SK-N-SH treated with all-trans-retinoic acid at 6 μM for 48 hours (cell line): ENCODE measurements at regions not wholly inside any gene's neighbourhood (a gene's known extent, or its start where the extent isn't known, plus 50 kb on each side); places are given as distances from the start of the nearest gene placed in this dataset.

Source experiments
- ATAC-seq: fragments of 200-7000 bp; cut with Tn5 transposase; 3 replicates; pipeline ENCODE4 v1.9.1; 2020; ENCODE audit warnings: mild to moderate bottlenecking, moderate library complexity
- ARNTL ChIP-seq: fragments of 450-650 bp; formaldehyde crosslinking; IDR thresholded peaks from 2 replicates; pipeline ENCODE4 v1.5.0; 2020; ENCODE audit warnings: low read depth, mild to moderate bottlenecking, moderate library complexity, borderline replicate concordance
- BACH2 ChIP-seq: fragments of 250-450 bp; sonication (Bioruptor Pico); IDR thresholded peaks from 2 replicates; pipeline ENCODE4 v1.9.0; 2021; ENCODE audit warnings: mild to moderate bottlenecking, borderline replicate concordance
- CSDC2 ChIP-seq: fragments of 250-450 bp; sonication (Bioruptor Pico); IDR thresholded peaks from 2 replicates; pipeline ENCODE4 v1.5.0; 2020; ENCODE audit warnings: mild to moderate bottlenecking, moderate library complexity
- ESRRG ChIP-seq: fragments of 250-450 bp; sonication (Bioruptor Pico); IDR thresholded peaks from 2 replicates; pipeline ENCODE4 v1.6.1; 2021; ENCODE audit warnings: mild to moderate bottlenecking
- GLIS3 ChIP-seq: fragments of 250-450 bp; sonication (Bioruptor Pico); IDR thresholded peaks from 2 replicates; pipeline ENCODE4 v1.5.0; 2020; ENCODE audit warnings: mild to moderate bottlenecking, moderate library complexity
- ISL1 ChIP-seq: fragments of 250-450 bp; sonication (Bioruptor Pico); IDR thresholded peaks from 2 replicates; pipeline ENCODE4 v2.1.2; 2022; ENCODE audit warnings: mild to moderate bottlenecking, moderate library complexity
- OSR1 ChIP-seq: fragments of 250-450 bp; sonication (Bioruptor Pico); IDR thresholded peaks from 2 replicates; pipeline ENCODE4 v1.8.0; 2022; ENCODE audit warnings: moderate library complexity, mild to moderate bottlenecking, inconsistent platforms
- PPARA ChIP-seq: fragments of 250-450 bp; sonication (Bioruptor Pico); IDR thresholded peaks from 2 replicates; pipeline ENCODE4 v1.5.0; 2020; ENCODE audit warnings: mild to moderate bottlenecking, borderline replicate concordance
- RARB ChIP-seq: fragments of 250-450 bp; sonication (Bioruptor Pico); IDR thresholded peaks from 2 replicates; pipeline ENCODE4 v1.8.0; 2021; ENCODE audit warnings: mild to moderate bottlenecking, moderate library complexity
- SNAI2 ChIP-seq: fragments of 250-450 bp; sonication (Bioruptor Pico); IDR thresholded peaks from 2 replicates; pipeline ENCODE4 v1.5.0; 2020; ENCODE audit warnings: mild to moderate bottlenecking, moderate library complexity
- TCF4 ChIP-seq: fragments of 250-450 bp; sonication (Bioruptor Pico); IDR thresholded peaks from 2 replicates; pipeline ENCODE4 v1.8.0; 2021; ENCODE audit warnings: mild to moderate bottlenecking, moderate library complexity, borderline replicate concordance
- TOX ChIP-seq: fragments of 250-450 bp; sonication (Bioruptor Pico); IDR thresholded peaks from 2 replicates; pipeline ENCODE4 v1.8.0; 2021; ENCODE audit warnings: mild to moderate bottlenecking, moderate library complexity, borderline replicate concordance
- ZFP3 ChIP-seq: fragments of 250-450 bp; sonication (Bioruptor Pico); IDR thresholded peaks from 2 replicates; pipeline ENCODE4 v1.5.0; 2020; ENCODE audit warnings: mild to moderate bottlenecking, moderate library complexity
- ZFP30 ChIP-seq: fragments of 450-650 bp; formaldehyde crosslinking; IDR thresholded peaks from 2 replicates; pipeline ENCODE4 v1.5.0; 2022; ENCODE audit warnings: mild to moderate bottlenecking, moderate library complexity
- ZNF565 ChIP-seq: fragments of 450-650 bp; formaldehyde crosslinking; conservative IDR thresholded peaks from 2 replicates; pipeline ENCODE4 v1.5.0; 2020; ENCODE audit warnings: low read depth, mild to moderate bottlenecking, moderate library complexity
- ZNF70 ChIP-seq: fragments of 450-650 bp; formaldehyde crosslinking; IDR thresholded peaks from 2 replicates; pipeline ENCODE4 v1.5.0; 2020; ENCODE audit warnings: mild to moderate bottlenecking, moderate library complexity
- ZNF8 ChIP-seq: fragments of 450-650 bp; formaldehyde crosslinking; IDR thresholded peaks from 2 replicates; pipeline ENCODE4 v1.5.0; 2020; ENCODE audit warnings: mild to moderate bottlenecking, moderate library complexity
- TF ChIP-seq, protein P1 (sequence below): fragments of 250-450 bp; sonication (Bioruptor Pico); IDR thresholded peaks from 2 replicates; pipeline ENCODE4 v1.8.0; 2021; ENCODE audit warnings: low read depth, mild to moderate bottlenecking, moderate library complexity, borderline replicate concordance
- TF ChIP-seq, protein P2 (sequence below): fragments of 250-450 bp; sonication (Bioruptor Pico); IDR thresholded peaks from 2 replicates; pipeline ENCODE4 v1.8.0; 2020; ENCODE audit warnings: mild to moderate bottlenecking, moderate library complexity, borderline replicate concordance
- TF ChIP-seq, protein P3 (sequence below): fragments of 250-450 bp; sonication (Bioruptor Pico); IDR thresholded peaks from 2 replicates; pipeline ENCODE4 v1.5.1; 2021; ENCODE audit warnings: mild to moderate bottlenecking, moderate library complexity
- TF ChIP-seq, protein P4 (sequence below): fragments of 250-450 bp; sonication (Bioruptor Pico); IDR thresholded peaks from 2 replicates; pipeline ENCODE4 v1.5.1; 2020; ENCODE audit warnings: low read depth, mild to moderate bottlenecking, moderate library complexity

DNA sequence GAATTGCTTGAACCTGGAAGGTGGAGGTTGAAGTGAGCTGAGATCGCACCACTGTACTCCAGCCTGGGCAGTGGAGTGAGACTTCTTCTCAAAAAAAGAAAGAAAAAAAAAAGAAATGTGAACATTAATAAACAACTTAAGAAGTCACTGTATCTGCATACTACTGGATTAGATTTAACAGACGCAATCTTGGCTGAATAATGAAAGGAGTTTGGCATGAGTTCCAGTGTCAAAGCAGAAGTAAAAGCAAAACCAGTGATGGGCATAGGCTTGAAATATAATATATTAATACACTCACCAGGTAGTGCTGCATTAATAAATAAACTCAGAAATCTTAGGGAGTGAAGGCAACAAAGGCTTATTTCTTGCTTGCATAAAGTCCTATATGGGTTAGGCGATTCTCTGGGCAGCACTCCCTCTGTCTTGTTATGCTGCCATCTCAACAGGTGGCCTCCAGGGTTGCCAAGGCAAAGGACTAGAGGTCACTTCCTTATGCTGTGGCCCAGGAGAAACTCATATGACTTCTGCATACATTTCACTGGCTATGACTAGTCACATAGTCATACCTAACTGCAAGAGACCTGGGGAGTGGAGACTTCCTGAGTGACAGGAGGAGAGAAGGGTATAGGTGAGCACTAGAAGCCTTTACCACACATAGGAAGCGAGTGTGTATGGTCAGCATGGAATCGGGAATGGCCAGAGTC, 296.2 kb upstream of the SPRED2 start:
- TF ChIP-seq, protein P1, sequence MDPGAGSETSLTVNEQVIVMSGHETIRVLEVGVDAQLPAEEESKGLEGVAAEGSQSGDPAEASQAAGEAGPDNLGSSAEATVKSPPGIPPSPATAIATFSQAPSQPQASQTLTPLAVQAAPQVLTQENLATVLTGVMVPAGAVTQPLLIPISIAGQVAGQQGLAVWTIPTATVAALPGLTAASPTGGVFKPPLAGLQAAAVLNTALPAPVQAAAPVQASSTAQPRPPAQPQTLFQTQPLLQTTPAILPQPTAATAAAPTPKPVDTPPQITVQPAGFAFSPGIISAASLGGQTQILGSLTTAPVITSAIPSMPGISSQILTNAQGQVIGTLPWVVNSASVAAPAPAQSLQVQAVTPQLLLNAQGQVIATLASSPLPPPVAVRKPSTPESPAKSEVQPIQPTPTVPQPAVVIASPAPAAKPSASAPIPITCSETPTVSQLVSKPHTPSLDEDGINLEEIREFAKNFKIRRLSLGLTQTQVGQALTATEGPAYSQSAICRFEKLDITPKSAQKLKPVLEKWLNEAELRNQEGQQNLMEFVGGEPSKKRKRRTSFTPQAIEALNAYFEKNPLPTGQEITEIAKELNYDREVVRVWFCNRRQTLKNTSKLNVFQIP (CRISPR knock-in tag) = no peak
- TF ChIP-seq ARNTL = no peak
- TF ChIP-seq OSR1 = no peak
- no peak for TF ChIP-seq ZNF565 (CRISPR knock-in tag)
- TF ChIP-seq GLIS3 = no peak
- TF ChIP-seq ISL1 (CRISPR knock-in tag) = no peak
- TF ChIP-seq ZFP3 (CRISPR knock-in tag) = no peak
- TF ChIP-seq ZNF70 (CRISPR knock-in tag) = no peak
- TF ChIP-seq BACH2 = no peak
- TF ChIP-seq ZFP30 = no peak
- no peak for TF ChIP-seq RARB
- TF ChIP-seq, protein P2, sequence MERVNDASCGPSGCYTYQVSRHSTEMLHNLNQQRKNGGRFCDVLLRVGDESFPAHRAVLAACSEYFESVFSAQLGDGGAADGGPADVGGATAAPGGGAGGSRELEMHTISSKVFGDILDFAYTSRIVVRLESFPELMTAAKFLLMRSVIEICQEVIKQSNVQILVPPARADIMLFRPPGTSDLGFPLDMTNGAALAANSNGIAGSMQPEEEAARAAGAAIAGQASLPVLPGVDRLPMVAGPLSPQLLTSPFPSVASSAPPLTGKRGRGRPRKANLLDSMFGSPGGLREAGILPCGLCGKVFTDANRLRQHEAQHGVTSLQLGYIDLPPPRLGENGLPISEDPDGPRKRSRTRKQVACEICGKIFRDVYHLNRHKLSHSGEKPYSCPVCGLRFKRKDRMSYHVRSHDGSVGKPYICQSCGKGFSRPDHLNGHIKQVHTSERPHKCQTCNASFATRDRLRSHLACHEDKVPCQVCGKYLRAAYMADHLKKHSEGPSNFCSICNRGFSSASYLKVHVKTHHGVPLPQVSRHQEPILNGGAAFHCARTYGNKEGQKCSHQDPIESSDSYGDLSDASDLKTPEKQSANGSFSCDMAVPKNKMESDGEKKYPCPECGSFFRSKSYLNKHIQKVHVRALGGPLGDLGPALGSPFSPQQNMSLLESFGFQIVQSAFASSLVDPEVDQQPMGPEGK (CRISPR knock-in tag) = no peak
- no peak for TF ChIP-seq ZNF8 (CRISPR knock-in tag)
- no peak for TF ChIP-seq TOX (CRISPR knock-in tag)
- TF ChIP-seq, all 23 proteins: peak for 0
- ATAC-seq = no peak

DNA sequence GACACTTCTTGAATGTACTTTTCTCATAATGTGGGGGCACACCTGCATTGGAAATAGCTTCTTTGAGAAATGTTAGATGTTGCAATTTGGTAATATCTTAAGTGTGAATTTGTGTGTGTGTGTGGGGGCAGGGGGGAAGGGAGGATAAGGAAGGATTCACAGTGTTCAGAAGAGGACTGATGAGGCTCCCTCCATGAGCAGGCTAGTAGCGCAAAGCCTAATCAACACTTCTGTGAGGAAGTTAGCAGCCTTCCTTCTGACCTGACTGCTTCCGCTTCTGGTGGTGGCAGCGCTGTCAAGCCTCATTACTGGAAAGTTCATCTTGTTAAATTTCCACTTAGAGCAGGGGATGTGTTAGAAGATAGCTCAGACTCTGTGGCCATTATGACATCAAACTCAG, 295.4 kb upstream of the SPRED2 start:
- no peak for ATAC-seq
- TF ChIP-seq ZFP3 (CRISPR knock-in tag) = no peak
- TF ChIP-seq, all 23 proteins: peak for 0

DNA sequence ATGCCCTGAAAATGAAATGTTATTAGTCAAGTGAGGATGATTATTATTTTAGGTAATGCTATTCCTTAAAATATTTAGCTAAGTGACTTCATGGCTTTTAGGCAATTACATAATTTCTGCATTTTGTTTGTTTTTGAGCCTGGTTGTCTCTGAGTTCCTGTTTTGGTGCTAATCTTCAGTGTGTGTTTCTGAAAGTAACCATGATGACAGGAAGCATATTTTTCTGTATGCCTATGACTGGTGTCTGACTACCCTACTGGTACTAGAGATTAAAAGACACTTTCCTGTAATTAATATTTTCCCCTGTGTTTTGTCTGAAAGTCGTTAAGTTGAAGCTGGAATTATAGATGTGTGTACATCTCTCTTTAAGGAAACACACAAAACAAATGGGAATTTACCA, 295.0 kb upstream of the SPRED2 start:
- TF ChIP-seq ARNTL = no peak
- no peak for ATAC-seq

DNA sequence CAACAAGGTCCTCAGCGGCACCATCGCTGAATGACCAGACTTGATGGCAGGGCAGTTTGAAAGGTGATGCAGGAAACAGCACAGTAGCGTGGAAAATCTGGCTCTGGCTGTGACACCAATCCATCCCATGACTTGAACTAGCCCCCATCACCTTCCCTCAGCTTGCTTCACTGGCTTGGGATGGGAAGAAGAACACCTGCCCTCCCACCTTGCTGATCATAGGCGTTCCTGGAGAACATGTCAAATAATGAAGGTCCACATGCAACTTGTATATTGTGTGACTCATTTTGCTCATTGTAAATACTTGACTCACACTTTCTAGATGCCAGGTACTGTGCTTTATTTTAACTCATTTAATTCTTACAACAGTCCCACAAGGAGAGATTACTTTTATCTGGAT, 292.4 kb upstream of the SPRED2 start:
- TF ChIP-seq ZNF8 (CRISPR knock-in tag) = no peak
- TF ChIP-seq, protein P1 (CRISPR knock-in tag) = no peak
- no peak for TF ChIP-seq CSDC2 (CRISPR knock-in tag)
- TF ChIP-seq, protein P3, sequence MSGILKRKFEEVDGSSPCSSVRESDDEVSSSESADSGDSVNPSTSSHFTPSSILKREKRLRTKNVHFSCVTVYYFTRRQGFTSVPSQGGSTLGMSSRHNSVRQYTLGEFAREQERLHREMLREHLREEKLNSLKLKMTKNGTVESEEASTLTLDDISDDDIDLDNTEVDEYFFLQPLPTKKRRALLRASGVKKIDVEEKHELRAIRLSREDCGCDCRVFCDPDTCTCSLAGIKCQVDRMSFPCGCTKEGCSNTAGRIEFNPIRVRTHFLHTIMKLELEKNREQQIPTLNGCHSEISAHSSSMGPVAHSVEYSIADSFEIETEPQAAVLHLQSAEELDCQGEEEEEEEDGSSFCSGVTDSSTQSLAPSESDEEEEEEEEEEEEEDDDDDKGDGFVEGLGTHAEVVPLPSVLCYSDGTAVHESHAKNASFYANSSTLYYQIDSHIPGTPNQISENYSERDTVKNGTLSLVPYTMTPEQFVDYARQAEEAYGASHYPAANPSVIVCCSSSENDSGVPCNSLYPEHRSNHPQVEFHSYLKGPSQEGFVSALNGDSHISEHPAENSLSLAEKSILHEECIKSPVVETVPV = no peak
- TF ChIP-seq, protein P4, sequence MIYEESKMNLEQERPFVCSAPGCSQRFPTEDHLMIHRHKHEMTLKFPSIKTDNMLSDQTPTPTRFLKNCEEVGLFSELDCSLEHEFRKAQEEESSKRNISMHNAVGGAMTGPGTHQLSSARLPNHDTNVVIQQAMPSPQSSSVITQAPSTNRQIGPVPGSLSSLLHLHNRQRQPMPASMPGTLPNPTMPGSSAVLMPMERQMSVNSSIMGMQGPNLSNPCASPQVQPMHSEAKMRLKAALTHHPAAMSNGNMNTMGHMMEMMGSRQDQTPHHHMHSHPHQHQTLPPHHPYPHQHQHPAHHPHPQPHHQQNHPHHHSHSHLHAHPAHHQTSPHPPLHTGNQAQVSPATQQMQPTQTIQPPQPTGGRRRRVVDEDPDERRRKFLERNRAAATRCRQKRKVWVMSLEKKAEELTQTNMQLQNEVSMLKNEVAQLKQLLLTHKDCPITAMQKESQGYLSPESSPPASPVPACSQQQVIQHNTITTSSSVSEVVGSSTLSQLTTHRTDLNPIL = no peak
- no peak for TF ChIP-seq ISL1 (CRISPR knock-in tag)
- TF ChIP-seq ESRRG = no peak
- TF ChIP-seq GLIS3 = no peak
- no peak for TF ChIP-seq OSR1
- no peak for TF ChIP-seq ZNF565 (CRISPR knock-in tag)
- no peak for TF ChIP-seq SNAI2 (CRISPR knock-in tag)
- TF ChIP-seq ARNTL = no peak
- no peak for TF ChIP-seq ZFP3 (CRISPR knock-in tag)
- TF ChIP-seq PPARA (CRISPR knock-in tag) = no peak
- TF ChIP-seq TOX (CRISPR knock-in tag) = no peak
- no peak for TF ChIP-seq ZNF70 (CRISPR knock-in tag)
- no peak for TF ChIP-seq TCF4 (CRISPR knock-in tag)
- TF ChIP-seq, protein P2 (CRISPR knock-in tag) = no peak
- no peak for ATAC-seq
